Subcutaneous abdominal adipose tissue (tissue), 5 donors: ENCODE measurements at regions not wholly inside any gene's neighbourhood (a gene's known extent, or its start where the extent isn't known, plus 50 kb on each side); places are given as distances from the start of the nearest gene placed in this dataset.
"Not testable (repeated sequence)": the region's sequence is repeated elsewhere in the genome, so short reads cannot be mapped to it uniquely, and the experiment has no call there.

ENCODE experiments used
- H3K27ac ChIP-seq: one replicate; pipeline ENCODE4 v1.7.0; 2013; ENCODE audit warnings: low read depth, mild to moderate bottlenecking, inconsistent platforms, low read length, moderate library complexity
- H3K27me3 ChIP-seq, 5 donors: one replicate each; pipeline ENCODE4 v1.7.0; 2013; ENCODE audit warnings: low read length in 5 of 5, inconsistent platforms in 1 of 5; ENCODE audit not compliant: control insufficient read depth in 5 of 5, insufficient read depth in 4 of 5
- H3K36me3 ChIP-seq, 5 donors: one replicate each; pipeline ENCODE4 v1.7.0; 2013; ENCODE audit warnings: low read length in 5 of 5; ENCODE audit not compliant: control insufficient read depth in 5 of 5, insufficient read depth in 5 of 5
- H3K4me1 ChIP-seq, 5 donors: one replicate each; pipeline ENCODE4 v1.7.0; 2013; ENCODE audit warnings: low read length in 5 of 5, mild to moderate bottlenecking in 3 of 5, moderate library complexity in 1 of 5; ENCODE audit not compliant: control insufficient read depth in 5 of 5, insufficient read depth in 5 of 5
- H3K4me3 ChIP-seq, 5 donors: one replicate each; pipeline ENCODE4 v1.7.0; 2013; ENCODE audit warnings: low read length in 5 of 5, low read depth in 1 of 5
- H3K9ac ChIP-seq, 5 donors: one replicate each; pipeline ENCODE4 v1.7.0; 2013; ENCODE audit warnings: low read length in 5 of 5, mild to moderate bottlenecking in 4 of 5, moderate library complexity in 3 of 5
- H3K9me3 ChIP-seq, 5 donors: one replicate each; pipeline ENCODE4 v1.7.0; 2013; ENCODE audit warnings: low read length in 5 of 5; ENCODE audit not compliant: control insufficient read depth in 5 of 5
- donor health status: healthy.
- donor health status: healthy.
- donor health status: healthy.
- donor health status: healthy.
- donor health status: healthy.

- Histone ChIP-seq H3K27me3 (peaks cover 0 to 2% (median 0%) of the 10 kb centered on the region in 5 donors), H3K27ac (no peak overlapping the region), H3K4me1 (no peaks in the 10 kb centered on the region), H3K36me3 (no peaks in the 10 kb centered on the region), H3K4me3 (no peak overlapping the region), H3K9me3 (peaks cover 0 to 7% (median 0%) of the 10 kb centered on the region in 5 donors), H3K9ac (no peak overlapping the region)
Measured at GRCh38 chrX:33908898-33909297, 223.2 kb downstream of the FAM47A start.

GRCh38 chrX:33908074-33908473 lies 224.0 kb downstream of the FAM47A start:
- H3K4me1 ChIP-seq = no peaks in the 10 kb centered on the region
- no peak overlapping the region for H3K4me3 ChIP-seq
- no peaks in the 10 kb centered on the region for H3K36me3 ChIP-seq
- peaks cover 0 to 7% (median 0%) of the 10 kb centered on the region in 5 donors for H3K9me3 ChIP-seq
- no peak overlapping the region for H3K27ac ChIP-seq
- H3K9ac ChIP-seq = no peak overlapping the region
- peaks cover 0 to 2% (median 0%) of the 10 kb centered on the region in 5 donors for H3K27me3 ChIP-seq

DNA sequence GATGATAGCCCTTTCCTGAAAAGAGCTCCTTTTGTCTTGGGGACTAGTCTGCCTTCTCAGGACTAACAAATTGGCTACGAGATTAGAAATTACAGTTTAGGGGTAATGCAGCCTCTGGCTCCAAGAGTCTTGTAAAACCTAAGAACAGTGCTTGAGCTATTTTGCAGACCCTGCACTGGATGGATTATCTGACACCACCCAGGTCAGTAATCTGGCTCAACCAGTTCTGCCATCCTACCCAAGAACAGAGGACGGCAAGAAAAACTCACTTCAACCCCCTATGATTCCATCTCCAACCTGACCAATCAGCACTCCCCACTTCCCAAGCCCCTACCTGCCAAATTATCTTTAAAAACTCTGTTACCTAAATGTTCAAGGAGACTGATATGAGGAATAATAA lies 225.1 kb downstream of the FAM47A start:
- H3K4me1 ChIP-seq = no peaks in the 10 kb centered on the region
- no peak overlapping the region for H3K4me3 ChIP-seq
- no peak overlapping the region for H3K27ac ChIP-seq
- H3K36me3 ChIP-seq = no peaks in the 10 kb centered on the region
- H3K9ac ChIP-seq = no peak overlapping the region
- no peaks in the 10 kb centered on the region for H3K27me3 ChIP-seq
- H3K9me3 ChIP-seq = peaks cover 0 to 7% (median 0%) of the 10 kb centered on the region in 5 donors

- no peaks in the 10 kb centered on the region for H3K27me3 ChIP-seq
- H3K9ac ChIP-seq = no peak overlapping the region
- no peak overlapping the region for H3K27ac ChIP-seq
- no peak overlapping the region for H3K4me3 ChIP-seq
- no peaks in the 10 kb centered on the region for H3K4me1 ChIP-seq
- no peaks in the 10 kb centered on the region for H3K9me3 ChIP-seq
- H3K36me3 ChIP-seq = no peaks in the 10 kb centered on the region
Measured at GRCh38 chrX:33892670-33893069, 239.4 kb downstream of the FAM47A start.

- H3K36me3 ChIP-seq = no peaks in the 10 kb centered on the region
- no peak overlapping the region for H3K4me3 ChIP-seq
- H3K9ac ChIP-seq = no peak overlapping the region
- H3K27me3 ChIP-seq = no peaks in the 10 kb centered on the region
- H3K27ac ChIP-seq = no peak overlapping the region
- no peaks in the 10 kb centered on the region for H3K9me3 ChIP-seq
- H3K4me1 ChIP-seq = no peaks in the 10 kb centered on the region
Measured at GRCh38 chrX:33855251-33855650, 276.9 kb downstream of the FAM47A start.

GRCh38 chrX:33852146-33852545 lies 280.0 kb downstream of the FAM47A start:
- H3K27ac ChIP-seq, H3K9me3 ChIP-seq, H3K9ac ChIP-seq, H3K4me3 ChIP-seq, H3K27me3 ChIP-seq, H3K4me1 ChIP-seq, H3K36me3 ChIP-seq: not testable (repeated sequence)

DNA sequence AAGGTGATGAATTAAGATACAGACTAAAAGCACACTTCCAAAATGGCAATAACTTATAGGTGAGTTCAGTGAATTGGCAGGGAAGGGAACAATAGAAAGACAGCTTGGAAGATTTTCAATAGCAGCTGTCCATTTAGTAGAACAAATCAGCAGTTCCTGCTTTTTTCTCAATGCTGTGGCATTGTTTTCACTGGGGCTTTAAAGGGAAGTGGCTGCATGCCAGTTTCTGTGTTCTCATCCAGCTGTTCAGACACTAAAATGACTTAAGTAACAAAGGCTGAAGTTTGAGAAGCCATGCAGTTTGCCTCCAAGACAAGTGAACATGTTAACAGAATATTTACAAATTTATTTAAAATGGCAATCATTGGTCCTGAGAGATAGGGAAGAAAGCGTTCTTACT lies 291.9 kb downstream of the FAM47A start:
- Histone ChIP-seq H3K9me3 (peaks cover 0 to 1% (median 0%) of the 10 kb centered on the region in 5 donors), H3K9ac (no peak overlapping the region), H3K27ac (no peak overlapping the region), H3K4me3 (no peak overlapping the region), H3K4me1 (no peaks in the 10 kb centered on the region), H3K27me3 (no peaks in the 10 kb centered on the region), H3K36me3 (no peaks in the 10 kb centered on the region)

DNA sequence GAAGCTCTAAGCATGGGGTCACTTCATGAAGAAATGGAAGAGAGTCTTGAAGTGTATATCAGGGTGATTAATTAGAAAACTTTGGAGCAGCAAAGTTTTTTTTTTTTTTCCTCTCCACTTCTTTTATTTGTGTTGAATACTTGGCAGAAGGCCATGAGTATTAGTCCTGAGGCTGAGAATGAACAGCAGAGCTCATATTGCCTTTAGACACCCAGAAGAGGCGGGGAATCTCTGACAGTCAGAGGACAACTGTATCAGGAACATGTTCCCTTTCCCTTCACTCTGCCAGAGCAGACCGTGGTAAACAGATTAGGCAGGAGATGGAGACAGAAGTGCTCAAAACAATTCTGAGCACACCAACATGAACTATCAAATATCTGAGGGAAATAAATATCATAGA lies 300.9 kb downstream of the FAM47A start:
- Histone ChIP-seq H3K27ac (no peak overlapping the region), H3K4me1 (no peaks in the 10 kb centered on the region), H3K36me3 (no peaks in the 10 kb centered on the region), H3K27me3 (peaks cover 0 to 5% (median 2%) of the 10 kb centered on the region in 5 donors), H3K9ac (no peak overlapping the region), H3K9me3 (peaks cover 0 to 6% (median 5%) of the 10 kb centered on the region in 5 donors), H3K4me3 (no peak overlapping the region)

DNA sequence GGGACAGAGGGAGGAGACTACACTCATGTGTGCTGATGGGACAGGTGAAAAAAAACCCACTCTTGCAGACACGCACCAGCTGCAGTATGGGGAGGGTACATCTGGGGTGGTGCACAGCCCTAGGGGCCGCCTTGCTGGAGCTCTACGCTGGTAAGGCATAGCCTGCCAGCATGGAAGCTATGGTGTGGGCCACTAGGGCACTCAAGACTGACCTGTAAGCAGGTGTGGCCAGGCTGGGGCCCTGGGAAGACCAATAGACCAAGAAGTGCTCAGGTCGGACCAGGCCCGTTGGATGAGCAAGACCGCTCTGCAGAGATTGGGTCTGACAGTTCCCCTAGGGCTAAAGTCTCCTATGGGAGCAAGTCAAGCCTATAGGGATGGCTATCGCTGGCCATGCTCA lies 314.8 kb downstream of the FAM47A start:
- no peaks in the 10 kb centered on the region for H3K36me3 ChIP-seq
- no peaks in the 10 kb centered on the region for H3K4me1 ChIP-seq
- no peak overlapping the region for H3K4me3 ChIP-seq
- H3K27ac ChIP-seq = no peak overlapping the region
- peaks cover 0 to 5% (median 2%) of the 10 kb centered on the region in 5 donors for H3K27me3 ChIP-seq
- H3K9ac ChIP-seq = no peak overlapping the region
- peaks cover 0 to 5% (median 0%) of the 10 kb centered on the region in 5 donors for H3K9me3 ChIP-seq

DNA sequence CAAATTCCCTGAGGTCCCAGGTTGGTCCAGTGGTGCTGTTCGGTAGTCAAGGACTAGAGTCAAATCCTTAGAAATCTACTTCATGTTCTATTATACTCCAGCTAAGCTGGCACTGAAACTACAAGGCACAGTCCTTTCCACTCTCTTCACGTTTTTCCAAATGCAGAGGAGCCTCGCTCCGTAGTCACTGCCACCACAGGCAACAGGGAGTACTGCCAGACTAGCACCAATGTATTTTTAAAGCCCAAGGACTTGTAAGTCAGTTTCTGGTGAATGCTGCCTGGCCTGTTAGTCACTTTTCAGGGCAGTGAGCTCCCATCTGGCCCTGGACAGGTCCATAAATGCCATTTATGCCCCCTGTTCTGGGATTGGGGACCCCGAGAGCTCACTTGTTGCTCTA lies 323.5 kb downstream of the FAM47A start:
- no peaks in the 10 kb centered on the region for H3K36me3 ChIP-seq
- H3K4me3 ChIP-seq = no peak overlapping the region
- H3K27me3 ChIP-seq = peaks cover 0 to 5% (median 0%) of the 10 kb centered on the region in 5 donors
- peaks cover 1 to 8% (median 3%) of the 10 kb centered on the region in 5 donors for H3K9me3 ChIP-seq
- no peak overlapping the region for H3K27ac ChIP-seq
- no peaks in the 10 kb centered on the region for H3K4me1 ChIP-seq
- H3K9ac ChIP-seq = no peak overlapping the region

GRCh38 chrX:33784548-33784947 lies 347.6 kb downstream of the FAM47A start:
- Histone ChIP-seq H3K27ac (no peak overlapping the region), H3K36me3 (no peaks in the 10 kb centered on the region), H3K4me3 (no peak overlapping the region), H3K9me3 (no peaks in the 10 kb centered on the region), H3K4me1 (no peaks in the 10 kb centered on the region), H3K9ac (no peak overlapping the region), H3K27me3 (peaks cover 0 to 3% (median 0%) of the 10 kb centered on the region in 5 donors)
